ENCODE measurements at regions not wholly inside any gene's neighbourhood (a gene's known extent, or its start where the extent isn't known, plus 50 kb on each side); places are given as distances from the start of the nearest gene placed in this dataset.
"Not testable (repeated sequence)": the region's sequence is repeated elsewhere in the genome, so short reads cannot be mapped to it uniquely, and the experiment has no call there.

DNA sequence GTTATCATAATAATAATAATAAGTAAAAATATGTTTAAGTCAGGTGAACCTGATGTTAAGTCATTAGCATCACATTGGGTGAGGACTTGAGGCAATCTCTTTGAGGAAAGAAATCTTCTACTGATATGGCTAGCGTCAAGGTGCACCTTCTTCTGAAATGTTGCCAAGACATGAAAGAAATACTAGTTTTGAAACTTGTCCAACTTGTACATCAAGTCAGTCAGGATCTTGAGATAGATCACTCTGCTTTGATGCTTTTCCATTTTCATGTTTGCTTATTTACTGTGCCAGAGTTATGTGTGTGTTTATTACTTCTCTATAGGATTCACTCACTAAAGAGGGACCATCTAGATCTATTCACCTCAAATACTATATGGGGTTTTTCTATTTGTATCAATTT lies 90.0 kb upstream of the USP15 start:
- DNase-seq, result no peak

DNA sequence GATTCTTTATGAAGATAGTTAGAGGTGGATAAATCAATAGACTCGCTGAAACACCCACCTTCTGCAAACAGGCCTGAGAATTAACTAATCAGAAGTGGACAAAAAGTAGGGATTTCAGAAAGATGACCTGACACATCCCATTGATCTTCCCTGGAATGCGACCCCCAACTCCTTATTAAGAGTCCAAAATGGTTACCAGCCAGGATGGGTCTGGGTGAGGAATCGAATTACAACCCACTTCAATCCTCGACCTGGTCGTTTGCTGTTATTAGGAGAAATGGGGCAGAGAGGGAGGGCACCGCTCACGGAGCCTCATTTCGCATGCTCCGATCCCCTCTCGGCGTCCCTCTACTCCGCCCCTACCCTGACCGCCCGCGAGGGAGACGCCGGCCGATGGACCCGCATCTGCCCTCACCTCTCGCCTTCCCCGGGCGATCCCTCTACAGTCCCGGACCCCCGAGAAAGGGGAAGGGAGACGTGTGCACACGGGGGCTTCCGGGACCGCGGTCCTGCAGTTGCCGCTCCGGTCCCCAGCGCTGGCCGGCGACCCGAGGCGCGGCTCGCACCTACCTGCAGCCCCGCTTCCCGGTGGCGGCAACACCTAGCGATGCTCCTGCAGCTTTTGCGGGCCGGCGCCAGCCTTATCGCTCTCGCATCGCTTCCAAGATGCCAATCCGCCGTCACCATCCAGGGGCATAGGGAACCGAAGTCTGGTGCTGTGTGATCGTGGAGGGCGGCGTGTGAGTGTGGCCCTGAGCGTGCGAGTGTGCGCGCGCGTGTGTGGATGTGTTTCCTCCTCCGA lies 69.3 kb upstream of the USP15 start:
- DNase-seq, result no peak

DNA sequence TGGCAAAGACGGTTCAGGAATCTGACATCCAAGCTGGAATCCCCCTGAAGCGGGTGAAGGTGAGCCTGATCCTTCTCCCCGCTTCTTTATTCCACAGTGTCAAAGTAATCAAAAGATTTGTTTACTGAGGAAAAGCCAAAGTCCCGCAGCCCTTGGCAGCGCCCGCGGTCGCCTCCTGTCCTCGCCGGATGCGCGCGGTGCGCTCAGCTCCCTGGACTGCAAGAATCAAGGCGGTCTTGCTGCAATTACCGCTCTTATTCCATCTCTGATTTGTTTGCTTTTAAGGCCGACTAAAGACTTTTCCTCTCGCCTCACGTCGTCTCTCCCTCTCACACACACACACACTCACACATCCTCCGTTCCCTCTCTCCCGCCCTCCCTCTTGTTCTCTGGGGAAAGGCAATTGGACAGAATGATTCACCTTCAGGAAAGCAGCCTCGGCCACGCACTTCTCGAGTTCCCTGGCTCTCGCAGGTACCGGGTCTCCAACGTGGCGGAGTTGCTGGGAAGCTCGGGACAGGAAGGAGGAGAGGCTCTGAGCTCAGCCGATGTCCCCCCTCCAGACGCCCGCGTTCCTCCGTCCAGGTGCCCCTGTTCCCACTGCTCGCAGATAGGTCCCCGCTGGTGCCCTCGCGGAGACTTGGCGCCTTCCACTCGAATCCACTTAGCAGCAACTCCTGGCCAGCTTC lies 68.6 kb upstream of the USP15 start:
- DNase-seq, result no peak

DNA sequence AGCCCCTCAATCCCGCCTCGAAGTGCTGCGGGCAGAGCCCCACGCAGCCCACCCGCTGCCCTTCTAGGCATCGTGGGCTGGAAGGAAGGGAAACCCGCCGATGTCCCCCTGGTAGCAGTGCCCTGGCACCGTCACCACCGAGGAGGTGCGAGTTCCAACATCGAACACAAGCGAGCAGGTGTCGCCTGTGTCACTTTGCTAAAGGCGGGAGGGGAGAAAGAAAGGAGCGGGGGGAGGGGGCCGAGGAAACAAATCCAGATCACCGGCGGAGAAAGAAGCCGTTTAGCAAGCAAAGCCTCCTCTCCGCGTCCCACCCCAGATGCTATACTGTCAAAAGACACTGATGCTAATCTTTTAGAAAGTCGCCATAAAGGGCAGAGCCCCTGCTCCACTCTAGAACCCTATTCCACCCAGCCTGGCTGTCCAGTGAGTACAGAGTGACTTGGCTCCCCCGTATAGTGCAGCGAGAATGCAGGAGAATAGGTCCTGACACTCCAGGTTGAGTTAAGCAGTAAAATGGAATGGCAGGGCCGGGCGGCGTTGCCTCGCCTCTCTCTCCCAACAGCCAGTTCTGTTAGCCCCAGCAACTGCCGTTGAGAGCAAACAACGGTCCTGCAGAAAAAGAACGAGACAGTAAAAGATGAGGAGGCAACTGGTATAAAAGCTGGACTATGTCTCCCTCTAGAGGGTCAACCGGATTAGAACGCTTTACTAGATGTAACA lies 67.9 kb upstream of the USP15 start:
- DNase-seq, result peak; percentile 84

DNA sequence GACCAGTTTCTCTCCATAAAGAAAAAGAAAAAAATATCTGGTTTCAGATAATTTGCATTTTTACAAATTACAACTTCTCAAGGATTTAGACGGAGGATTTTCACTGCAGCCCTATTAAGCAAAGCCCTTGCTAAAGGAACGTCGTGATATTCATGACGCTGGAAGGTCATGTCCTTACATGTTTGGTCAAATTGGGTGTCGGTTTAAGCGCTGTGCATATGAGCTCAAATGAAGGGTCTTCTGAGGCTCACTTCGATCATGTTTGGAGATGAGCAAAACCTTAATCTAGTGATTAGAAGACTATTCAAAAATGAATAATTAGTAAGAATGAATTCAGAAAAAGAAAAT lies 67.3 kb upstream of the USP15 start:
- DNase-seq, result no peak

DNA sequence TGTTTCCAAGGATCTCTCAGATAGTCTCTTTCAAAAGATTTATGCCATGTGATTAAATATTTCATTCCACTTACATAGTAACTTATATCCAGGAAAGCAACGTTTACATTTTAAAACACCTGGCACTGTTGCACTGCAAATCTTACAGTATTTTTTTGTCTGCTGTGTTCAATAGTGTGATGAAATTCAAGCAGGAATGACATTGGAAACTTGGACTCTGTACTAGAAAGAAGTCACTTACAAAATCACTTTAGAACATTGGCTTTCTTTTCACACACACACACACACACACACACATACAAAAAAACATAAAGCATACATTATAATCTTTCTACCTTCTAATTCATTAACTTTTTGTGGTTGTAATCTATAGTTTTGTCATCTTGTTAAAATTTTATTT lies 66.2 kb upstream of the USP15 start:
- DNase-seq, result no peak

DNA sequence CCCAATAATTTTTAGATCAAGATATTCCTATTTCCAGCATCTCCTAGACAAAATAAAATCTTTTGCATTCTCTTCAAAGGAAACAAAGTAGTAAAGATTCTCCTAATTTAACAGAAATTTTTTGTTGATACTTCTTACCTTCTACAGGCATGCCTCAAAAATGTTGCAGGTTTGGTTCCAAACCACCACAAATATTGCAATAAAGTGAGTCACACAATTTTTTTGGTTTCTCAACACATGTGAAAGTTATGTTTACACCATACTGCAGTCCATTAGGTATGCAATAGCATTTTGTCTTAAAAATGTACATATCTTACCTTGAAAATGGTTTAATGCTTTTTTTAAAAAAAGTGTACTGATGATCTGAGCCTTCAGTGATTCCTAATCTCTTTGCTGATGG lies 65.6 kb upstream of the USP15 start:
- no peak for DNase-seq

DNA sequence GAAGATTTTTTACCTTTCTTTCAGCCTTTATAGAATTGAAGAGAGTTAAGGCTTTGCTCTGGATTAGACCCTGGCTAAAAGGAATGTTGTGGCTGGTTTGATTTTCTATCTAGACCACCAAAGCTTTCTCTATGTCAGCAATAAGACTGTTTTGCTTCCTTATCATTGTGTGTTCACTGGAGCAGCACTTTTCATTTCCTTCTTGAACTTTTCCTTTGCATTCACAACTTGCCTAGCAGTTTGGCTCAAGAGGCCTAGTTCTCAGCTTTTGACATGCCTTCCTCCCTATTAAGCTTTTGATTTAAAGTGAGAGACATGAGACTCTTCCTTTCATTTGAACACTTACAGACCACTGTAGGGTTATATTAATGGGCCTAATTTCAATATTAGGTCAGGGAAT lies 64.1 kb upstream of the USP15 start:
- DNase-seq, result no peak

DNA sequence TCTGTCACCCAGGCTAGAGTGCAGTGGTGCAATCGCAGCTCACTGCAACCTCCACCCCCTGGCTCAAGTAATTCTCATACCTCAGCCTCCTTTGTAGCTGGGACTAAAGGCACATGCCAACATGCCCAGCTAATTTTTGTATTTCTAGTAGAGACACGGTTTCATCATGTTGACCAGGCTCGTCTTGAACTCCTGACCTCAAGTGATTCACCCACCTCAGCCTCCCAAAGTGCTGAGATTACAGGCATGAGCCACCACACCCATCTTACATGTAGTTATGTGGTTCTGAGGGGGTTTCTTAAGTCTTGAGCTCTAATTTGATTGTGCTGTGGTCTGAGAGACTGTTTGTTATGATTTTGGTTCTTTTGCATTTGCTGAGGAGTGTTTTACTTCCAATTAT lies 57.3 kb upstream of the USP15 start:
- DNase-seq, result not testable (repeated sequence)

DNA sequence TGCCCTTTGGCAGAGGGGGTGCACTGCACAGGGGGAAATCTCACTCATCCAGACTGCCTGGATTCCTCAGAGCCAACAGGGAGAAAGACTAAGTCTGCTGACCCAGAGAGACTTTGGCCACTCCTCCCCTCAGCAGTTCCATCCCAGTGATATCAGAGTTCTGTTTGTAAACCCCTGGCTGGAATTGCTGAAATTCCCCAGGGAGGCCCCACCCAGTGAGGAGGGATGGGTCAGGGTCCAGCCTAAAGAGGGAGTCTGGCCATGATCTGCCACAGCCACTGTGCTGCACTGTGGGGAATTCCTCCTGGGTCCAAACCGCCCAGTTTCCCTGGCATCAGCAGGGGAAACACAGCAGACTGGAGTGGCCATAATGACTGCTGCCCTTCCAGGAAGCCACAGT lies 54.9 kb upstream of the USP15 start:
- DNase-seq, result no peak

DNA sequence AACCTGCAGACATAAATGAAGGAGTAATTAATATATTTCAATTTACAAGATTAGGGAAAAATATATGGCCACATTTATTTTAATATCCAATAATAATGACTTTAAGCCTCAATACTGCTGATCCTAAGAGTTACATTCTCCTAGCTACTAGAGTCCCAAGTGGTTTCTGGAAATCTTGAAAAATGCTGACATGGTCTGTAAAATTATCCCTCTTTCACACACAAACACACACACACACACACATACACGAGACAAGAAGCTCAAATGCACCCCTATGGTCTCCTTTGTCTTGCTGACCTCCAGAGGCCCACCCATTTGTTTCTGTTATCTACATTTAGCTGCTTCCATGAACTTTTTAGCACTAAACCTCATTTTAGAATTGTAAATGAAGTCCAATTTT lies 53.0 kb upstream of the USP15 start:
- DNase-seq, result no peak

All from NCI-H1417 treated with DMSO at 0.1 percent for 48 hours (cell line).